Vagina (tissue), 2 donors: ENCODE measurements at regions not wholly inside any gene's neighbourhood (a gene's known extent, or its start where the extent isn't known, plus 50 kb on each side); places are given as distances from the start of the nearest gene placed in this dataset.

ENCODE experiments used
- CTCF ChIP-seq, 3 experiments: fragments of 450-650 bp in 2 of 3; fragments of 200-600 bp in 1 of 3; sonication (generic) in 1 of 3; IDR thresholded peaks; one replicate each; pipeline ENCODE4 v1.5.1; 2017 to 2019; ENCODE audit warnings: antibody characterized with exemption in 3 of 3, mild to moderate bottlenecking in 2 of 3, moderate library complexity in 2 of 3
- POLR2A ChIP-seq, 2 donors: fragments of 450-650 bp; IDR thresholded peaks; one replicate each; pipeline ENCODE4 v1.6.1; 2017; ENCODE audit warnings: antibody characterized with exemption in 2 of 2, mild to moderate bottlenecking in 2 of 2, moderate library complexity in 2 of 2

GRCh38 chr15:56813995-56814394, 80.7 kb upstream of the ZNF280D start:
- no peak for TF ChIP-seq POLR2A (IDR thresholded peaks at IDR 0.05)
- no peak for TF ChIP-seq CTCF (IDR thresholded peaks at IDR 0.05)
